ENCODE measurements at regions not wholly inside any gene's neighbourhood (a gene's known extent, or its start where the extent isn't known, plus 50 kb on each side); places are given as distances from the start of the nearest gene placed in this dataset.
A peak's percentile ranks its signal among the peaks of the same experiment; 100 is the strongest.

DNA sequence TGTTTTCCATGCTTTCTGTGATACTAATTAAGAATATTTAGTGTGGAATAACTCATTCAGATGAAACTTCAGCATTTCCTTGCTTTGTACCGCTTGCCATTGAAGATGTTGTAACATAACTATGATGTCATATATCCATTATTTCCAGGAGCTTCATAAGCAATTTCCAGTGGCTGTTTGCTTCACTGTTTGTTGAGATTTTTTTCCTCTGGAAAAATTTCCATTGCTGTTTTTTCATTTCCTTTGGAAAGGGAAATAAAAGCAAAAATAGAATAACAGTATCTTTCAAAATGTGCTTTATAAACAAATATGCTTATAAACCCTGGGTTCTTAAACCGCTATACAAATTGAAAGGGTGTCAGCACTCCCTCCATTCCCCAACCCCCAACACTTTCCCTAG lies 319.6 kb upstream of the SEMA6D start:
- no peak for DNase-seq

- no peak for DNase-seq
These were observed 319.2 kb upstream of the SEMA6D start for GRCh38 chr15:47398132-47398531.

- no peak for DNase-seq
These were observed 318.7 kb upstream of the SEMA6D start for GRCh38 chr15:47398594-47398993.

- no peak for DNase-seq
These were observed 318.2 kb upstream of the SEMA6D start for GRCh38 chr15:47399100-47399499.

DNA sequence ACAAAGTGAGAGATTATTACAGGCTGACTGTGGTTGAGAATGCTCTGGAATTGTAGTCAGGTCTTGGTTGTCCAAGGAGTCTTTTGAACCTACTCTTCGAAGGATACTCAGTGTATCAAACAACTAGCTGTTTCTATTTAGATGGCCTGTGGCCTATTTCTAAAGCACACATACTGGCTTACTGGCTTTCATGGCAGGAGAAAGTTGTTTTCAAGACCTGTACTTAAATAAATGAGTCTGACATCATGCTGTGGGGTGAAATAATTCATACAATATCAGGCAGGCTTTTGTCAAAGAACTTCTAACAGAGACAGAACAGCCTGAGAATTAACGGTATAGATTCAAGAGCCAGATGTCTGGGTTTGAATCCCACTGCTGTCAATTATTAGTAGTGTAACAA lies 316.7 kb upstream of the SEMA6D start:
- DNase-seq, result no peak

GRCh38 chr15:47401427-47401826 lies 315.9 kb upstream of the SEMA6D start:
- no peak for DNase-seq

GRCh38 chr15:47402829-47403228 lies 314.5 kb upstream of the SEMA6D start:
- no peak for DNase-seq

DNA sequence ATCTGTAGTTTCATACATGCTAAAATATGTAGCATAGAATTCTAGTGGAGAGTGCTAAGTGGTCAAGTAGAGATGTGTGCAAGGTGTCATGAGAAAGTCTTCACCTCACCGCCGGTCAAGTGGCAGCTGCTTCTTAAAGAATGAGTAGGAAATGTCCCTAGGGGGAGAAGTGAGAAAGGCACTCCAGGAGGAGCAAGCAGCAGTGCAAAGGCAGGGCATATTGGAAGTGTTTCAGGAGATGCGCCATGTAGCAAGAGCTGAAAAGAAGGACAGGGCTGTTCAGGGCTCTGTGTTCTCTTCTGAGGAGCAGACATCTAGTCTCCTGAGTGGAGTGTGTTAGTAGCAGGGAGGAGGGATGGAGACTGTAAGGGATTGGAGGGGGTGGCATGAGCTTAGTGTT lies 312.4 kb upstream of the SEMA6D start:
- no peak for DNase-seq

GRCh38 chr15:47405365-47406162 lies 311.7 kb upstream of the SEMA6D start:
- peak; percentile 18 for DNase-seq

DNA sequence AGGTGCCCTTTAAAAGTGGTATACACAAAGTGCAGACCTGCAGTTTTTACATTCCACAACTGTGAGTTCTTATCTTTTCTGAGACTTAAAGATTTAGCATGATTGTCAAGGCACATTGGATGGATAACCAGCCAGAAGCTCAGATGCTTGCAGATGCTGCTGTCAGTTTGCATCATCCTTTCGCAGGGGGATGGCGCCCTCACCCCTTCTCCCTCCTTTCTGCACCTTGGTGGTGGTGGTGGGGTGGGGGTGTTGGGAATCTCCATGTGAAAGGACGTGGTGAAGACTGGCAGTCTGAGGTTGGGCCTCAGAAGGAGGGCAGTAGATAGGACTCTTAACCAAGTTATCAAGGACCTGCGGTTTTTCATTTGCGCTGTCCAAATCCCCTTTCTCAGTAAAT lies 309.6 kb upstream of the SEMA6D start:
- DNase-seq, result no peak

GRCh38 chr15:47409038-47409437 lies 308.3 kb upstream of the SEMA6D start:
- no peak for DNase-seq

GRCh38 chr15:47409600-47409999 lies 307.7 kb upstream of the SEMA6D start:
- DNase-seq, result no peak

- no peak for DNase-seq
These were observed 307.1 kb upstream of the SEMA6D start for GRCh38 chr15:47410247-47410646.

- DNase-seq, result no peak
These were observed 305.6 kb upstream of the SEMA6D start for GRCh38 chr15:47411733-47412132.

GRCh38 chr15:47412136-47412535 lies 305.2 kb upstream of the SEMA6D start:
- peak; percentile 14 for DNase-seq

GRCh38 chr15:47412802-47413201 lies 304.5 kb upstream of the SEMA6D start:
- DNase-seq, result no peak

DNA sequence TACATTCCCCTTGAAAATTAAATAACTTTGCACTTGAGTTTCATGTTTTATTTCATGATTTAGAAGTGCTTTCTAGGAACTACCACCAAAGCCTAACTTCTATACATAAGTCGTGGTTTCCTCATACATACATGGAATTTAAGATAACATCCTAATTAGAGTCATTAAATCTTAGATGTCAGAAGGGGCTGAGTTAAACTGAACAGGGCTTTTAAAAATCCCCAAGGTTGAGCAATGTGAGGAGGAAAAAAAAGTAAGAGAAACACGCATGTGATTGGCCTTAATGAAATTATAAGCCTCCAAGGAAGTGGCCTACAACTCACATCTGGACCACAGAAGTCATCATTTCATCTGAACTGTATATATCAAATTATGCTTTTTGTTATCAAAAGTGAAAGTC lies 303.1 kb upstream of the SEMA6D start:
- DNase-seq, result no peak

- peak; percentile 12 for DNase-seq
These were observed 301.8 kb upstream of the SEMA6D start for GRCh38 chr15:47415539-47415971.

- DNase-seq, result no peak
These were observed 294.2 kb upstream of the SEMA6D start for GRCh38 chr15:47422881-47423665.

DNA sequence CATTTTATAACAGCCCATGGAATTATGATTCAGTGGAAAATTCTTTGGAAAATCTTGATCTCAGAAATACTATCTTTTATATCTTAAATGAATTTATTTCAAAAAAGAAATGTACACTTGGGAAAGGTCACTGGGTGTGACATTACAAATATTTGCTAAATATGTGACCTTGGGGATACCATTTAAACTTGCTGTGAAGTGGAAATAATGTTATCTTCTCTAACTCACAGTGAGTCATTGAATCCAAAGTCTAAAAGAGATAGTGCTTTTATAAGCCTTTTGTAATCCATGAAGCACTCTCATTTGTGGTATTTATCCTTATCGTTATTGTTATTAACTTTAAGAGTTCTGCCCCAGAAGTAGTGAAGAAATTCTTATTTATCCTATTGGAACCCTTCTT lies 289.8 kb upstream of the SEMA6D start:
- no peak for DNase-seq

- DNase-seq, result no peak
These were observed 287.9 kb upstream of the SEMA6D start for GRCh38 chr15:47429376-47429775.

GRCh38 chr15:47431501-47431900 lies 285.8 kb upstream of the SEMA6D start:
- no peak for DNase-seq

- no peak for DNase-seq
These were observed 284.5 kb upstream of the SEMA6D start for GRCh38 chr15:47432826-47433225.

- no peak for DNase-seq
These were observed 282.7 kb upstream of the SEMA6D start for GRCh38 chr15:47434596-47434995.

Data from NCI-H345 (cell line).